ENCODE measurements at regions not wholly inside any gene's neighbourhood (a gene's known extent, or its start where the extent isn't known, plus 50 kb on each side); places are given as distances from the start of the nearest gene placed in this dataset.
A peak's percentile ranks its signal among the peaks of the same experiment; 100 is the strongest.

DNA sequence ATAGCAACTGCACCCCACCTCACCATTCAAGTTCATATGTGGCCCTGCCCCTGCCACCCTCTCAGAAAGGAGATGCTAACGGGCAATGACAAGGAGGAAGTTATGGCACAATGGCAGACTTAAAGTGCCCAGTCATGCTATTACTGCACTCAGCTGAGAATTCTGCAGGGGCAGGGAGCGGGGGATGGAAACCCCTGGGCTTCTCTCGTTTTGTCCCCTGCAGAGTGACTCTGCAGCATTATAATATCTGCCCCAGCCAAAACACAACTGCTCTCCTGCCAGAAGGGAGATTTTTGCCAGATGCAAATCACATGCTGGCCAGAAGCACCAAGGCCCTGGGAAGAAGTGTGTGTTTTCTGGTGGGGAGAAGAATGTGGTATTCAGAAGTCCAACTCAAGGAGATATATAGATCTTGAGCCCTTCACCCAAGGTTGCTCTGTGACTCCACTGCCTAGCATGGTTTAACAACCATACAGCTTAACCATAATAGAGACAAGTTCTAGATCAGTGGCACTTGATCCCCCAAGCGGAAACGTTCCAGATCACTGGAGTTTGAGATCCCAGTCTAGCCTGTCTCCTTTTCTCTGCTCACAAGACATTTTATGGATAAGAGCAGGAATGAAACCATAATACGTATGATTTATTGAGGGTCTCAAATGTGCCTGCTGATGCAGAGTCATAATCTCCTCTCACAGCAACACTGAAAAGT lies 207.0 kb upstream of the MAP3K1 start:
- ATAC-seq (no peak), DNase-seq (no peak)
- intact Hi-C loops (cut with DNase I, micrococcal nuclease): no loop called here

DNA sequence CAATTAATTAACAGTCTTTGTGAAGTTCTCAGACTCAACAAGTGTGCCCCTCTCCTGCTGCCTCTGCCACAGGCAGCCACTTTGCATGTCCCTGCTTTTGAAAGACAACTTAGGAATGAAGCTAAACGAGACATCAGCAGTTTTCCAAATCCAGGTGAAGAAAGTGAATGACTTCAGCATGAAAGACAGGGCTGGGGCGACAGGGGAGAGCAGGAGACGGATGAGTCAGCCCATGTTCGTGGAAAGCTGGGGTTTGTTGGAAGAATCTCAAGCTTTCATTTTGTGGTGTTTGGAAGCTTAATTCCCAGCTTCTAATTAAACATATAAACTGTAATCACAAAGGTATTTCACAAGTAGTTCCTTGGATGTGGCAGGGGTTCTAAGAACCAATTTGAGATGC lies 207.8 kb upstream of the MAP3K1 start:
- no peak for ATAC-seq
- intact Hi-C loops (cut with DNase I, micrococcal nuclease): no loop called here

DNA sequence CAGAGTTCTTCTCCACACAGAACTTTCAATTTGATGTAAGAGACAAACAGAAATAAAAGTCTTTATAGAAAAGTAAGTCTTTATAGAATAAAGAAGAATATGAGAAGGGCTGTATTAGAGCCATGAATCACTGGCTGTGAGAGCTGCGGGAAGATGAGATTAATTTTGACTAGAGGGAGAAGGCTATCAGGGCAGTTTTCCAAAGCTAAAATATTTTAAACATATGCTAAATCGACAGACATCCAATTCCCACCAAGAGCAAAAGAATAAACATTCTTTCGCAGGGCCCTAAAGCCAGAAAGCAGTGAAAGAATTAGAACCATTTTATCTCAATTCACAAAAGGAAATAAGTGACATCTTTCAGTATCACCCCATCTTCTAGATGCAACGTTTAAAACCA lies 208.3 kb upstream of the MAP3K1 start:
- intact Hi-C loops (cut with DNase I, micrococcal nuclease): no loop called here
- no peak for ATAC-seq
- DNase-seq: no peak

More for the DNA sequence above, 207.8 kb upstream of the MAP3K1 start:
- DNase-seq: no peak

DNA sequence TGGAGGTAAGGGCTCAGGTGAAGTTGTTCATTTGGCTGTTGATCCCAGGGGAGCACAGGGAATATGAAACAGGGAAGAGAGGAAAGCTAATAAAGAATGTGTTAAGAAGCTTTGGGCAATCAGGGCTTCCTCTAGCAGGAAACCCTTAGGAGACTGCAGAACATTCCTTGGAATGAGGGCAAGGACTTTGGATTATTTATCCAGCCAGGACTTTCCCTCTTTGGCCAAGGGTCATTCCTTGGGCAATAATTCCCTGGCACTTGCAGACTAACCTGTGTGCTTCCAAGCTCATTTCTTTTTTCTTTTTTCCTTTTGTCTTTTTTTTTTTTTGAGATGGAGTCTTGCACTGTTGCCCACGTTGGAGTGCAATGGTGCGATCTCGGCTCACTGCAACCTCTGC lies 209.2 kb upstream of the MAP3K1 start:
- ATAC-seq: peak; percentile 34
- no peak for DNase-seq
- intact Hi-C loops (cut with DNase I, micrococcal nuclease): no loop called here

DNA sequence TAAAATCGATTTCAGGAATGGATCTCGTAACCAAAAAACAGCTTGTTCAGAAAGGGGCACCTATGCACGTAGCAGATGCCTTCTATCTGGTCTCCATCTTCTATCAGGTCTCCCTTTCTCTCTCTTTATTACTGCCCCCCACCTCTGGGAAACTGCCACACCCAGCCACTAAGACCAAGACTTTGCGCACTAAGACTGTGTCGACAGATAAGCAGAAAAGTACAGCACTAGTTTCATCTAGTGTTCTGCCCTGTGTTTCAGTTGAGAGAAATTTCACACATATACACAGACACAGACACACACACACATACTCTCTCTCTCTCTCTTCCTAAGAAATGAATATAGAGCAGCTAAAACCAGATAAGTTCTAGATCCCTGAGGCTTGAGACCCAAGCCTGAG lies 210.1 kb upstream of the MAP3K1 start:
- intact Hi-C loops (cut with DNase I, micrococcal nuclease): no loop called here
- DNase-seq (no peak), ATAC-seq (no peak)

DNA sequence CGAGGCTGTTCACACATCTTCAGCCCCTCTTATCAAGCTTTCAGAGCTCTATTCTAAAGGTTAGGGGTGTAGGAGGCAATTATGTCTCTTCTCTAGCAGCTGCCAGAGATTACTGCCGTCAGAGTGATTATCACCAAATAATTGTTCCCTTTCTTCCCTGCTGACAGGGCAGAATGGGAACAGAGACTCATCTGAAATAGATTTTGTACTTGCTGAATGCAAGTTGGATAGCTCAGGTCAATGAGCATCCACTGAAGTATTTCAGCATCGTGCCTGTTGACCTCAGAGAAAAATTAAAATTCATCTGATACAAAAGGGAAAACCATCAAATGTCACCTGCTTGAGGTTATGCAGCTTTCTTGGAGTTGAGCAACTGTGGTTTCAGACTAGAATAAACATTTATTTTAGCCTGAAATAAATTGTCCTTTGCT lies 213.7 kb upstream of the MAP3K1 start:
- DNase-seq: no peak
- no peak for ATAC-seq
- intact Hi-C loops (cut with DNase I, micrococcal nuclease): no loop called here

DNA sequence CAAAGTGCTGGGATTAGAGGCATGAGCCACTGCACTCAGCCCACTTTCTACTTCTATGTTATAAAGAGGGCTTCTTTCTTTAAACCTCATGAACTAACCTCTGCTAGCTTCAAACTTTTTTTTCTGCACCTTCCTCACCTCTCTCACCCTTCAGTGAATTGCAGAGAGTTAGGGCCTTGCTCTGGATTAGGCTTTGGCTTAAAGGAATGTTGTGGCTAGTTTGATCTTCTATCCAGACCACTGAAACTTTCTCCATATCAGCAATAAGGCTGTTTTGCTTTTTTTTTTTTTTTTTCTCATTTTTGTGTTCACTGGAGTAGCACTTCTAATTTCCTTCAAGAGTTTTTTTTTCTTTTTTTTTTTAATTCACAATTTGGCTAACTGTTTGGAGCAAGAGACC lies 216.4 kb upstream of the MAP3K1 start:
- DNase-seq: no peak
- intact Hi-C loops (cut with DNase I, micrococcal nuclease): no loop called here
- no peak for ATAC-seq

DNA sequence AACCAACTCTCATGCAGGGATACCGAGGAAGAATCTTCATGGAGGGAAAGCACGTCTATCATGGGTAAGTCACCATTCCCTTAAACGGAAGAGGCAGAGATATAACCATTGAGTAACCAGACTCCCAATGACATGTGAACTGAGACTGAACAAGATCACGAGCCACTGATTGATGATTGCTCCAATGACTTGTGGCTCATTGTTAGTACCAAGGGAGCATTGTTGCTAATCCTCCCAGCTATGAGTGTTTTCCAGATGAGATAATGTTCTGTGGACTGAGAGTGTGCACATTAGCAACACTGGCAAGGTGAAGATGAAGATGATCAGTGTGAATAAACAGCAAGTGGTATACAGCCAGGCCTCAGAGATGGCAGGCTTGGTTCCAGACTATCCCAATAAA lies 219.2 kb upstream of the MAP3K1 start:
- ATAC-seq (no peak), DNase-seq (no peak)
- intact Hi-C loops (cut with DNase I, micrococcal nuclease): no loop called here

DNA sequence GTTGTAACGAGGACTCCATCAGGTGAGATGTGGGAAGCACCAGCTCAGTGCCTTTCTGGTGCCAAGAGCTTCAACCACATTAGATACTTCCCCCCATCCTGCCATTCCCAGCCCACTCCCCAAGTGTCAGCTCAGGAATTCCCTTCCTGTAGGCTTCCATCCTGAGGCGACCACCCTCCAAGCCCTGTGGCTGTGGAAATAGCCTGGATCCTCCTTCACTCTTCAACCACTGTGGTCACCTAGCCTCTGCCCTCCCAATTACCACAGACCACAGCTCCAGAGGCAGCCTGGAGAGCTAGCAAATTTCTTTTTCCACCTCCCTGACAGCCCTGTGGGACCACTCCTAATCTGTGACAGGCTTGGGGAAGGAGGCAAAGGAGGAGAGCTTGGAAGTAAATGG lies 219.8 kb upstream of the MAP3K1 start:
- intact Hi-C loops (cut with DNase I, micrococcal nuclease): no loop called here
- no peak for ATAC-seq
- DNase-seq: no peak

DNA sequence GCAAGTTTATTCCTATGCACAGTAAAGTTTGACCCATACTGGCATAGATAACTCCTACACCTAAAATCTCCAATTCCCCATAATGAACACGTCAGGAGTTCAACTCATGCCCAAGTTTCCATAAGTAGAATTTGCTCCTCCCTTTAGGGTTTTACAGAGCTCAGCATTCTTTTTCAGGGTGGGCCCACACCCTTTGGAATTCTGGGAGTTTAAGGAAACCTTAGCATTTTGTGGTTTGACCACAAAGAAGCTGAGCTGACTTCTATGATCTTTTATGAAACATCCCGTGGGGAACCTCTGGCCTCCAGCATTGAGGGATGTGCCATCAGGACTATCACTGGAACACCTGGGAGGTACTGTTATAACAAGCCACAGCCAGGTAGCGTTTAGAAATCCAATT lies 220.6 kb upstream of the MAP3K1 start:
- DNase-seq (no peak), ATAC-seq (no peak)
- intact Hi-C loops (cut with DNase I, micrococcal nuclease): no loop called here

DNA sequence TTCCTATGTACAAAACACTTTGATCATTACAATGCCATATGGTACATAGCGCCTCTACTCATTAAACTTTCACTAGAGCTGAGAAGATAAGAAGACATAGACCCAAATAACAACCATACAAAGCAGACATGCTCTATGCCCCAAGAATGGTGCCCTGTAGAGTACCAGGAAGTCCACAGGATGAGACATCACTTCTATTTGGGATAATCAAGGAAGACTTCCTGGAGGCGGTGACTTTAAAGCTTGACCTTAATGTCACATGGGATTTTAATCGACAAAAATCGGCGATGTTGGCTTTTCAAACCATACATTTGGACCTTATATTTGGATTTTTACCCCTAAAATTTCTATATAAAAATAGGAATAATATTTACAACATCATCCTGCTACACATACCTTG lies 224.3 kb upstream of the MAP3K1 start:
- ATAC-seq (no peak), DNase-seq (no peak)
- intact Hi-C loops (cut with DNase I, micrococcal nuclease): no loop called here

DNA sequence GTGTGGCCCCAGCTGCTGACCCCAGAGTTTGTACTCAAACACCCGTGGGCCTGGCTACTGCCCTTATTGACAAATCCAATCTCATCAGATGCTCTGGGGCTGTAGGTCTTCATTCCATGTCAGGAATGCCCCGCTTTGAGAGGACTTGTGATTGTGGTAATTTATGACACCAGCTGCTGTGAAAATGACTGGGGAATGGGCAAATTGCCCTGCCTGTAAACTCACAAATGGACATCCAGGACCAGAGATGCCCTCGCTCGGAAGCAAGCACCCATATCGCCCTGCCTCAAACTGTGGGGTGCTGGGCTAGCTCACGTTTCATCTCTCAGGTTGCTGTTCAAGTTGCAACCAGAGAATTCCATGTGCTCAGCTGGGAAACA lies 225.9 kb upstream of the MAP3K1 start:
- intact Hi-C loops (cut with DNase I, micrococcal nuclease): no loop called here
- DNase-seq (no peak), ATAC-seq (no peak)

DNA sequence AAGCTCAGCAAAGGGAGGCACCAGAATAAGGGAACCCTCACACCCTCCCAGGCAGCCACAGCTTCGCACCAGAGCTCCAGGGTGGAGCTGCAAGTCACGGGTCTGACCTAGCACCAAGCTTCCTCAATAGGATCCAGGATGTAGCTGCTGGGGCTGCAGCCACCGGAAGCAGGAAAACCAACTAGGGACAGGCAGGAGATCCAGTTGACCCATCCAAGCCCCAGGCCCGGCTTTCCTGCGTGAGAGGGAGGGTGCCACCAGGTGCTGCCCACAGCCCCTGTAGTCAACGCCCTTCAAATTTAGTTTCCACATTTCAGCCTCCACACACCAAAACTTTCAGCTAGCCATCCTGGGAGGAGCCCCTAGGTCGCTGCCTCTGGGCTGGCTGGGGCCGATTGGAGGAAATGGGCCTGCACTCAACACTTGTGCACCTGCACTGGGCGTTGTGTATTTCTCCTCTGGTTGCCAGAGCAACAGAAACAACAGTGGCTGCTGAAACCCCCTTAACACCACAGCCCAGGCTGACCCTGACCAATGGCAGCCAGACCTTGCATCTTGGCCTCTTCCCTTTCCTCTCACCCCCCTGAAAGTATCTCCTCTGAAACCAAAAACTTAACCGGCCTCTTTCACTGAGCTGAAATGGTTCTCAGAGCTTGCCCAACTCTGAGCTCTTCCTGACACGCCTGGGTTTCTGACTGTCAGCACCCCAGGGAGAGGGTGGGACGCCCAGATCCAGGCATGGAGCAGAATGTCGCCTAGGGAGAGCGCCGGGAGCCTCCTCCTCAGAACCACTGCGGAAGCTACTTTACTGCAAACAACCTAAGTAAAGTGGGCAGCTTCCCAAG lies 226.5 kb upstream of the MAP3K1 start:
- intact Hi-C loops (cut with DNase I, micrococcal nuclease): no loop called here
- ATAC-seq: peak; percentile 38
- peak; percentile 41 to 68 for DNase-seq

DNA sequence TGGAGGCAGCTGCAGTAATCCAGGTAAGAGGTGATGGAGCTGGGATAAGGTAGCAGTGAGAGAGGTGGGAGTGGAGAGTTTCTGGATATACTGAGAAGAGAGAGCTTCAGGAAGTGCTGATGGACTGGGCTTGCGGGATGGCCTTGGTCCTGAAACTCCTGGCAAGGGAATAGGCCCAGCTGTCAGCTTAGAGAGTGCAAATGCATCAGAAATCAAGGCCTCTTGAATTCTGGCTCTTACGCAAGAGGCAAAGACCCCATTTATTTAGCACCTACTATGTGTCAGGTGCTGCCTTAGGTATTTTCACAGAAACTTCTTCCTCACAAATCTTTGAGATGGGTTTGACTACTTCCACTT lies 227.2 kb upstream of the MAP3K1 start:
- DNase-seq (no peak), ATAC-seq (no peak)
- intact Hi-C loops (cut with DNase I, micrococcal nuclease): no loop called here

DNA sequence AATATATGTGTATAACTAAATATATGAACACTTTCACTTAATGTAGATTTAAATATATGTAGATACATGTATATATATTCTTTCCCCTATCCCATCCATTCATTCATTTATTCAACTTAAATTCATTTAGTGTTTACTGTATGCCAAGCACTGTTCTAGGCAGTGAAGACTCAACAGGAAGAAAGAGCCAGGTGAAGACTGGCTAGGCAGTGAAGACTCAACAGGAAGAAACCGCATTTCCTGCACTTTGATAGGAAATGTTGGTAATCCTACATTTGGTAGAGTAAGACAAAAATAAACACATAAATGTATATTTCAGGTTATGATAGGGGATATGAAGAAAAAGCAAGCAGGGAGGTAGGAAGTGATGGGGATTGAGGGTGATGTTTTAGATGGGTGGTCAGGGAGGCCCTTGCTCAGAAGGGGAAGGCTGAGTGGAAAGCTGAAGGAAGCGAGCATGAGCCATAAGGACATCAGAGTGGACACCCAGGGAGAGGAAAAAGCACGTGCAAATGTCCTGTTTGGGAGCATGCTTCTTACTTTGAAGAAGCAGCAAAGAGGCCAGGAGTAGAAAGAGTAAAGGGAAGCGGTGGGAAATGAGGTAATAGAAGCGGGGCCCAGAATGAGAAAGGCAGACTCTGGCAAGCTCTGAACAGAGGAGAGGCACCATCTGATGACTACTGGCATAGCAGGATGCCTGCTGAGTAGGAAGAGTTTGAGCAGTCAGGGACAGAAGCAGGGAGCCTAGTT lies 227.8 kb upstream of the MAP3K1 start:
- DNase-seq: no peak
- intact Hi-C loops (cut with DNase I, micrococcal nuclease): no loop called here
- ATAC-seq: no peak

DNA sequence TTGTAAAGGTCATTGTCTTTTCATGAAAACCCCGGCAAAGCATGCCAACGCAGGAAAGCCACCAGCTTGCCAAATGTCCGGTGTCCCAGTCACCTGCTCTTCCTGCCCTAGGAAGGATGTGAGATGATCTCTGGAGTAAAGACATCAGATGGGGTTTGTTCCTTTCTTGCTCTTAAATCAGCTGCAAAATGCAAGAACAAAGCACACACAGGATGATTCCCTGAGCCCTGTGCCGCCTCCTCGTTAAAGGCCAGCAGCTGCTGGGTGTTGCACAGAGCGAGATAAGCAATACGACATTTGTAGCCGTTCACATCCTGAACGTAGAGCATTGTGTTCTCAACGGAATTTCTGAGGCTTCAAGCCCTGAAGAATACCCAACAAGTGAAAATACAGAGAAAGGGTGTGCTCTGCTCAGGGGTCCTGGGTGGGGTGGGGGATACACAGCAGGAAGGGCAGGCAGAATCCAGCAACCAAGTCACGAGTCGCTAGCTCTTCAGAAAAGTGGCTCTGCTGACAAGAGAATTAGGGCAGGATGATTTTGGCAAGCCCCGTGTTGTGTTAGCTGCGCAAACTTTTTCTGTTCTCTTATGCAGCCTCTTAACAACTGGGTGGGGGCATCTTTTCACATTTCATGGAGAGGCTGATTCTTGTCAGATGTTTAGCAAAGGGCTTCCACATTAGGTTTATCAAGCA lies 229.2 kb upstream of the MAP3K1 start:
- DNase-seq (peak in 1 of 2 donors; percentile 9), ATAC-seq (no peak)
- intact Hi-C loops (cut with DNase I, micrococcal nuclease): no loop called here

DNA sequence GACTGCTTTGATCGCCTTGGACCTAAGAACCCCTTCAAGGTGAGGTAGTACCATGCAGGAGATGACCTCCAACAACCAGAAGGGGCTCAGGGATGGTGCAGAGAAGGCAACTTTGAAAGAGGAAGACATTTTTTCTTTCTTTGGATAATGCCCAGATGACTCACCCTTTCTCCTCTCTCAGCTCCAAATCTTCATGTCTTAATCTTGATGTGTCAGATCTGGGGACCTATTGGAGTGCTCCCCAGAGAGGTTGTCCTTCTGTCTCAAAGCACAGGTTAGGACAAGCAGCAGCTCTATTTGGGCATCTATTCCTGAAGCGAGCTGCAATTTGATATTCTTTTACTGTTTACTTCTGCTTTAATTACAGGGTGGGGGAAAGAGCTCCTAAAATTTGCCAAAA lies 229.9 kb upstream of the MAP3K1 start:
- ATAC-seq (no peak), DNase-seq (no peak)
- intact Hi-C loops (cut with DNase I, micrococcal nuclease): no loop called here

DNA sequence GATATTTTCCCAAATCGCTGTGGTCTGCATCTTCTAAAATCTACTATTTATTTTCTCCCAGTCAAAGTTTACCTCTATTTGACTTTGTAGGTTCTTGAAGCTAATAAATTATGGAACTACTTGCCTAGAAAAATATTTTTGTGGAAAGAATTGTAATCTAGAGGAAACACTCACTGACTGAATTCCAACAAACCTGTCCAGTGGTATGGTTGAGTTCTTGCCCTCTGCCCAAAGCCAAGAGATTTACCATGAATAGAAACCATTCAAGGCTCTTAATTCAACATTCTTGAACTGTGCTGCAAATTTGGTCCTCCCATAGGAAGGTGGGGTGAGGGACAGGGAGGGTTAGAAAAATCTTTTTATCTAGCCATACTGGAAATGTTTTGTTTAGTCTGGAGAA lies 233.9 kb upstream of the MAP3K1 start:
- intact Hi-C loops (cut with DNase I, micrococcal nuclease): no loop called here
- DNase-seq (no peak), ATAC-seq (no peak)

DNA sequence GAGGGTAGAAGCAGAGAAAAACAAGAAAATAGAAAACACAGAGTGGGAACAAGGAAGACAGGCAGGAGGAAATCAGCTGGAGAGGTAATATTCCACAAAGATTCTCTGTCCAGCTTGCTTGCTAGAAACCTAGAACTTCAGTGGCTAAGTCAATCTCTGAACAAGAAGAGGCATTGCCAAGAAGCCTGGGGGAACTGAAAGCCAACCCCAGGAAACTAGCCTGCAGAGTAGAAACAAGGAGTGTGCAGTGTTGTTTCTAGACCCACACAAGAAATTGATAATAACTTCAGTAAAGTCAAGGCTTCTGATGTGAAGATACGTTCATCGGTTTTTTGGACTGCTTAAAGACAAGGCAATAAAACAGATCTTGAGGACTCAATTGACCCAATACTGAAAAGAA lies 234.5 kb upstream of the MAP3K1 start:
- no peak for ATAC-seq
- intact Hi-C loops (cut with DNase I, micrococcal nuclease): no loop called here
- no peak for DNase-seq

DNA sequence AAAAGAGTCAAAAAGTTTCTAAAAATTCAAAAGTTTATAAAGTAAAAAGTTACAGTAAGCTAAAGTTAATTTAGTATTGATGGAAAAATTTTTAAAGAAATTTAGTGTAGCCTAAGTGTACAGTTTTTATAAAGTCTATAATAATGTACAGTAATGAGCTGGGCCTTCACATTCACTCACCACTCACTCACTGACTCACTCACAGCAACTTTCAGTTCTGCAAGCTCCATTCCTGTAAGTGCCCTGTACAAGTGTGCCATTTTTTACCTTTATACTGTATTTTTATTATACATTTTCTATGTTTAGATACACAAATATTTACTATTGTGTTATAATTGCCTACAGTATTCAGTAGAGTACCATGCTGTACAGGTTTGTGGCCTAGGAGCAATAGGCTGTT lies 239.5 kb upstream of the MAP3K1 start:
- intact Hi-C loops (cut with DNase I, micrococcal nuclease): no loop called here
- no peak for DNase-seq
- no peak for ATAC-seq
